ENCODE measurements at regions not wholly inside any gene's neighbourhood (a gene's known extent, or its start where the extent isn't known, plus 50 kb on each side); places are given as distances from the start of the nearest gene placed in this dataset.

DNA sequence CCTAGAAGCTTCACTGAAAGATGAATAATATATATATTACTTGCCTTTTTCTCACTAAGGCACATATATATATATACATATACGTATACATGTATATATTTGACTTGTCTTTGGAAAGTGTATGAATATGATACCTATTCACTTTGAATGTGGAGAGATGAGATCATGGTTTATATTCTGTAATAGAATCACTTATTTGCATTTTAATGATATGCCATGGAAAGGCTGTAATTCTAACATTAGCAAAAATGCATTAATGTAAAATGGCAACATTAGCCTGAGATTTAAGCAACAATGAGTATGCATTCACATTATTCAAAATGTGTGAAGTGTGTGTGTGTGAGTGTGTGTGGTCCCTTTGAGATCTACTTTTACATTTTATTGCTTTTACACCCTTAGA lies 54.5 kb upstream of the PRKD1 start:
- TF ChIP-seq, protein P1, sequence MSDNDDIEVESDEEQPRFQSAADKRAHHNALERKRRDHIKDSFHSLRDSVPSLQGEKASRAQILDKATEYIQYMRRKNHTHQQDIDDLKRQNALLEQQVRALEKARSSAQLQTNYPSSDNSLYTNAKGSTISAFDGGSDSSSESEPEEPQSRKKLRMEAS (IDR thresholded peaks at IDR 0.05): no peak
- no peak for TF ChIP-seq ZBTB7A (IDR thresholded peaks at IDR 0.05; ENCODE audit: low read depth)
- no peak for TF ChIP-seq TAF1 (IDR thresholded peaks at IDR 0.05; ENCODE audit: low read depth)
- no peak for TF ChIP-seq YY1 (IDR thresholded peaks at IDR 0.05; ENCODE audit: low read depth)
- no peak for TF ChIP-seq EP300 (IDR thresholded peaks at IDR 0.05; ENCODE audit: borderline replicate concordance)
- no peak for TF ChIP-seq TCF12 (IDR thresholded peaks at IDR 0.05; ENCODE audit: low read depth)
- TF ChIP-seq, protein P2, sequence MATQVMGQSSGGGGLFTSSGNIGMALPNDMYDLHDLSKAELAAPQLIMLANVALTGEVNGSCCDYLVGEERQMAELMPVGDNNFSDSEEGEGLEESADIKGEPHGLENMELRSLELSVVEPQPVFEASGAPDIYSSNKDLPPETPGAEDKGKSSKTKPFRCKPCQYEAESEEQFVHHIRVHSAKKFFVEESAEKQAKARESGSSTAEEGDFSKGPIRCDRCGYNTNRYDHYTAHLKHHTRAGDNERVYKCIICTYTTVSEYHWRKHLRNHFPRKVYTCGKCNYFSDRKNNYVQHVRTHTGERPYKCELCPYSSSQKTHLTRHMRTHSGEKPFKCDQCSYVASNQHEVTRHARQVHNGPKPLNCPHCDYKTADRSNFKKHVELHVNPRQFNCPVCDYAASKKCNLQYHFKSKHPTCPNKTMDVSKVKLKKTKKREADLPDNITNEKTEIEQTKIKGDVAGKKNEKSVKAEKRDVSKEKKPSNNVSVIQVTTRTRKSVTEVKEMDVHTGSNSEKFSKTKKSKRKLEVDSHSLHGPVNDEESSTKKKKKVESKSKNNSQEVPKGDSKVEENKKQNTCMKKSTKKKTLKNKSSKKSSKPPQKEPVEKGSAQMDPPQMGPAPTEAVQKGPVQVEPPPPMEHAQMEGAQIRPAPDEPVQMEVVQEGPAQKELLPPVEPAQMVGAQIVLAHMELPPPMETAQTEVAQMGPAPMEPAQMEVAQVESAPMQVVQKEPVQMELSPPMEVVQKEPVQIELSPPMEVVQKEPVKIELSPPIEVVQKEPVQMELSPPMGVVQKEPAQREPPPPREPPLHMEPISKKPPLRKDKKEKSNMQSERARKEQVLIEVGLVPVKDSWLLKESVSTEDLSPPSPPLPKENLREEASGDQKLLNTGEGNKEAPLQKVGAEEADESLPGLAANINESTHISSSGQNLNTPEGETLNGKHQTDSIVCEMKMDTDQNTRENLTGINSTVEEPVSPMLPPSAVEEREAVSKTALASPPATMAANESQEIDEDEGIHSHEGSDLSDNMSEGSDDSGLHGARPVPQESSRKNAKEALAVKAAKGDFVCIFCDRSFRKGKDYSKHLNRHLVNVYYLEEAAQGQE (IDR thresholded peaks at IDR 0.05; ENCODE audit: low read depth): no peak
- TF ChIP-seq TEAD4 (IDR thresholded peaks at IDR 0.05): no peak
- no peak for TF ChIP-seq RAD21 (IDR thresholded peaks at IDR 0.05; ENCODE audit: low read depth)
- no peak for TF ChIP-seq FOXM1 (IDR thresholded peaks at IDR 0.05; ENCODE audit: borderline replicate concordance, low read depth)

DNA sequence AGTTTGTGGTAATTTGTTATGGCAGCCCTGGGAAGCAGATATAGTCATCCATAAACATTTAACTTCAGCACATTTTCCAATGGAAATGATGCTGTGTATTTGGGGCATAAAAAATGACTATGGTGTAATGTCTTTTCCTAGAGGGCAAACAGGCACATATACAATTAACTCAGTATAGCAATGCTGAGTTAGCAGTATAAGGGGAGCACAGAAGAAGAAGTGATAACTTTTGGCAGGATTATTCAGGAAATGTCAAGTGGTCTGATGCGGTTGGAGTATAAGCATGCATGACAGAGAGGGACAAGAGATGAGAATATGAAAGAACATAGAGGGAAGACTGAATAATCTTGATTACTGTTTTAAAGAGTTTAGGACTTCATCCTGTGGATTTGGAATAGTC lies 55.3 kb upstream of the PRKD1 start:
- no peak for TF ChIP-seq CREB1 (IDR thresholded peaks at IDR 0.05; ENCODE audit: low read depth)
- TF ChIP-seq YY1 (IDR thresholded peaks at IDR 0.05; ENCODE audit: low read depth): no peak
- no peak for TF ChIP-seq TEAD4 (IDR thresholded peaks at IDR 0.05)
- TF ChIP-seq EP300 (IDR thresholded peaks at IDR 0.05; ENCODE audit: borderline replicate concordance): no peak
- TF ChIP-seq, protein P2 (IDR thresholded peaks at IDR 0.05; ENCODE audit: low read depth): no peak
- no peak for TF ChIP-seq EGR1 (IDR thresholded peaks at IDR 0.05)
- TF ChIP-seq CEBPB (IDR thresholded peaks at IDR 0.05): no peak
- TF ChIP-seq, protein P1 (IDR thresholded peaks at IDR 0.05): no peak
- no peak for TF ChIP-seq NFIC (IDR thresholded peaks at IDR 0.05)
- TF ChIP-seq FOXM1 (IDR thresholded peaks at IDR 0.05; ENCODE audit: borderline replicate concordance, low read depth): no peak
- no peak for TF ChIP-seq TCF12 (IDR thresholded peaks at IDR 0.05; ENCODE audit: low read depth)
- no peak for TF ChIP-seq TAF1 (IDR thresholded peaks at IDR 0.05; ENCODE audit: low read depth)
- TF ChIP-seq, protein P3, sequence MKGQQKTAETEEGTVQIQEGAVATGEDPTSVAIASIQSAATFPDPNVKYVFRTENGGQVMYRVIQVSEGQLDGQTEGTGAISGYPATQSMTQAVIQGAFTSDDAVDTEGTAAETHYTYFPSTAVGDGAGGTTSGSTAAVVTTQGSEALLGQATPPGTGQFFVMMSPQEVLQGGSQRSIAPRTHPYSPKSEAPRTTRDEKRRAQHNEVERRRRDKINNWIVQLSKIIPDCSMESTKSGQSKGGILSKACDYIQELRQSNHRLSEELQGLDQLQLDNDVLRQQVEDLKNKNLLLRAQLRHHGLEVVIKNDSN (IDR thresholded peaks at IDR 0.05): no peak
- TF ChIP-seq ZBTB7A (IDR thresholded peaks at IDR 0.05; ENCODE audit: low read depth): no peak
- TF ChIP-seq RAD21 (IDR thresholded peaks at IDR 0.05; ENCODE audit: low read depth): no peak

DNA sequence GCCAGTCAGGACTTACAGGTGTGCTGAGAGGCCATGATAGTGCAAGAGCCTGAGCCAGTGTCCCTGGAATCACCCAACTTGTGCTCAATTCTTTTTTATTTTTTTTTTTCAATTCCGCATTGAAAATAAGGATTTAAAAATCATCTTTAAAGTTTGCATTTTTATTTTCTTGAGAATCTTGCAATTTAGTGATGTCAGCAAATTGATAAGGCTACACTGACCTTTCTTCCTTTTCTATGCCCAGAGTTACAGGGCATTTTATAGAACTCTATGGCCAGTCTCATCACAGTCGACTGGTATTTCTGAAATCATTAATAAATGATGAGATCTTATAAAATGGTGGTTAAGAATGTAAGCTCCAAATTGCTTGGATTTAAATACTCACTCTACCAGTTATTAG lies 63.3 kb upstream of the PRKD1 start:
- TF ChIP-seq CREB1 (IDR thresholded peaks at IDR 0.05; ENCODE audit: low read depth): no peak
- TF ChIP-seq, protein P1 (IDR thresholded peaks at IDR 0.05): no peak

DNA sequence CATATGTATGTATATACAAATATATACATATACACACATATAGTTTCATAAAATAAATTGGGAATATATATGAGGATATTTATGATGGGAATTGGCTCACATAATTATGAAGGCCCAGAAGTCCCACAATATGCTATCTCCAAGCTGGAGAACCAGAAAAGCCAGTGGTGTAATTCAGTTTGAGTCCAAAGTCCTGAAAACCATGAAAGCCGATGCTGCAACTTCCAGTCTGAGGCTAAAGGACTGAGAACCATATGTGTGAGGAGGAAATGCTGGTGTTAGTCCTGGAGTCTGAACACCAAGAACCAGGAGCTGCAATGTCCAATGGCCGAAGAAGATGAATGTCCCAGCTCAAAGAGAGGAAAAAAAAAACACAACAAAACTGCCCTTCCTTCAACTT lies 65.5 kb upstream of the PRKD1 start:
- TF ChIP-seq FOXM1 (IDR thresholded peaks at IDR 0.05; ENCODE audit: borderline replicate concordance, low read depth): no peak
- no peak for TF ChIP-seq TAF1 (IDR thresholded peaks at IDR 0.05; ENCODE audit: low read depth)
- TF ChIP-seq, protein P1 (IDR thresholded peaks at IDR 0.05): no peak
- no peak for TF ChIP-seq TEAD4 (IDR thresholded peaks at IDR 0.05)
- TF ChIP-seq EP300 (IDR thresholded peaks at IDR 0.05; ENCODE audit: borderline replicate concordance): no peak
- no peak for TF ChIP-seq EGR1 (IDR thresholded peaks at IDR 0.05)
- TF ChIP-seq CEBPB (IDR thresholded peaks at IDR 0.05): no peak
- TF ChIP-seq ZBTB7A (IDR thresholded peaks at IDR 0.05; ENCODE audit: low read depth): no peak
- no peak for TF ChIP-seq NFIC (IDR thresholded peaks at IDR 0.05)
- no peak for TF ChIP-seq TCF12 (IDR thresholded peaks at IDR 0.05; ENCODE audit: low read depth)
- TF ChIP-seq, protein P2 (IDR thresholded peaks at IDR 0.05; ENCODE audit: low read depth): no peak
- TF ChIP-seq, protein P3 (IDR thresholded peaks at IDR 0.05): no peak
- no peak for TF ChIP-seq RAD21 (IDR thresholded peaks at IDR 0.05; ENCODE audit: low read depth)
